Upper lobe of left lung (tissue), 6 donors: ENCODE measurements at regions not wholly inside any gene's neighbourhood (a gene's known extent, or its start where the extent isn't known, plus 50 kb on each side); places are given as distances from the start of the nearest gene placed in this dataset.

ENCODE experiments used
- ATAC-seq, 2 donors: fragments of 200-7000 bp; cut with Tn5 transposase; one replicate each; pipeline ENCODE4 v1.9.1; 2022; ENCODE audit warnings: mild to moderate bottlenecking in 2 of 2, moderate library complexity in 2 of 2; ENCODE audit not compliant: low FRiP score in 2 of 2
- DNase-seq, 2 donors: peaks; one replicate each; pipeline ENCODE4 v3.0.0-alpha.2; 2019 to 2020
- H3K27ac ChIP-seq, 4 donors: fragments of 200-600 bp; sonication (generic); one replicate each; pipeline ENCODE4 v1.5.1; 2016 to 2019
- H3K27me3 ChIP-seq, 4 donors: fragments of 200-600 bp; sonication (generic); one replicate each; pipeline ENCODE4 v1.5.1; 2017 to 2019
- H3K36me3 ChIP-seq, 4 donors: fragments of 200-600 bp; sonication (generic); one replicate each; pipeline ENCODE4 v1.5.1; 2016 to 2019
- H3K4me1 ChIP-seq, 4 donors: fragments of 200-600 bp; sonication (generic); one replicate each; pipeline ENCODE4 v1.5.1; 2018 to 2019
- H3K4me3 ChIP-seq, 4 donors: fragments of 200-600 bp; sonication (generic); one replicate each; pipeline ENCODE4 v1.5.1; 2017 to 2019; ENCODE audit warnings: mild to moderate bottlenecking in 2 of 4, moderate library complexity in 1 of 4
- H3K9me3 ChIP-seq, 4 donors: fragments of 200-600 bp; sonication (generic); one replicate each; pipeline ENCODE4 v1.5.1; 2018 to 2019
- CTCF ChIP-seq, 6 experiments: fragments of 450-650 bp in 4 of 6; fragments of 200-600 bp in 2 of 6; sonication (generic) in 2 of 6; IDR thresholded peaks; one replicate each; pipeline ENCODE4 v1.5.1; 2016 to 2019; ENCODE audit warnings: antibody characterized with exemption in 6 of 6
- EP300 ChIP-seq, 4 donors: sonication (generic); formaldehyde crosslinking; IDR thresholded peaks; one replicate each; pipeline ENCODE4 v1.5.1; 2017; ENCODE audit warnings: antibody characterized with exemption in 4 of 4, control low read depth in 2 of 4
- POLR2A ChIP-seq, 4 donors: fragments of 450-650 bp; IDR thresholded peaks; one replicate each; pipeline ENCODE4 v1.5.1; 2016 to 2017; ENCODE audit warnings: antibody characterized with exemption in 4 of 4, mild to moderate bottlenecking in 2 of 4
- POLR2AphosphoS5 ChIP-seq, 2 donors: sonication (generic); formaldehyde crosslinking; IDR thresholded peaks; one replicate each; pipeline ENCODE4 v1.5.1; 2017; ENCODE audit warnings: antibody characterized with exemption in 2 of 2
- WGBS, 2 donors: methylation state at CpG; one replicate each; pipeline ENCODE4 v1.1.5; 2017 to 2018; 5-methylcytosine and 5-hydroxymethylcytosine counted together
- donor health status: DM: no; HTN: no; CAD: no; lungs with moderate emphysema.
- donor health status: DM: no; HTN: yes; CAD: no; lungs with severe emphysema.

- Histone ChIP-seq H3K27ac (no peak overlapping the region), H3K36me3 (no peaks in the 10 kb centered on the region), H3K9me3 (no peaks in the 10 kb centered on the region), H3K4me3 (no peak overlapping the region), H3K27me3 (no peaks in the 10 kb centered on the region), H3K4me1 (no peaks in the 10 kb centered on the region)
- WGBS, 2 donors, result 44 to 61% methylated on average over 2 of the region's 2 CpGs
- DNase-seq (no peak), ATAC-seq (no peak)
- TF ChIP-seq POLR2A (IDR thresholded peaks at IDR 0.05), result no peak
- TF ChIP-seq EP300 (IDR thresholded peaks at IDR 0.05), result no peak
- no peak for TF ChIP-seq CTCF (IDR thresholded peaks at IDR 0.05)
Observed at GRCh38 chr4:46684041-46684440, 225.0 kb downstream of the COX7B2 start.

- no peak for DNase-seq
- TF ChIP-seq POLR2AphosphoS5 (IDR thresholded peaks at IDR 0.05) (no peak), EP300 (IDR thresholded peaks at IDR 0.05) (no peak), CTCF (IDR thresholded peaks at IDR 0.05) (no peak), POLR2A (IDR thresholded peaks at IDR 0.05) (no peak)
- no peaks in the 10 kb centered on the region for H3K27me3 ChIP-seq
Observed at GRCh38 chr4:46676364-46676763, 232.7 kb downstream of the COX7B2 start.

GRCh38 chr4:46674326-46674725 is 234.7 kb downstream of the COX7B2 start:
- H3K4me1 ChIP-seq, result no peaks in the 10 kb centered on the region
- H3K4me3 ChIP-seq, result no peak overlapping the region
- DNase-seq, result no peak
- no peaks in the 10 kb centered on the region for H3K27me3 ChIP-seq
- ATAC-seq, result no peak
- peaks cover 0 to 9% (median 0%) of the 10 kb centered on the region in 4 donors for H3K9me3 ChIP-seq
- no peak overlapping the region for H3K27ac ChIP-seq
- TF ChIP-seq POLR2AphosphoS5 (IDR thresholded peaks at IDR 0.05) (no peak), POLR2A (IDR thresholded peaks at IDR 0.05) (no peak), EP300 (IDR thresholded peaks at IDR 0.05) (no peak), CTCF (IDR thresholded peaks at IDR 0.05) (no peak)
- no peaks in the 10 kb centered on the region for H3K36me3 ChIP-seq

More at GRCh38 chr4:46676364-46676763, 232.7 kb downstream of the COX7B2 start:
- H3K9me3 ChIP-seq, result peaks cover 0 to 9% (median 0%) of the 10 kb centered on the region in 4 donors
- H3K27ac ChIP-seq, result no peak overlapping the region
- WGBS, 2 donors, result 71 to 73% methylated on average over 1 of the region's 1 CpG
- no peaks in the 10 kb centered on the region for H3K4me1 ChIP-seq
- no peak overlapping the region for H3K4me3 ChIP-seq
- H3K36me3 ChIP-seq, result no peaks in the 10 kb centered on the region
- ATAC-seq, result no peak

GRCh38 chr4:46667790-46668189 is 241.3 kb downstream of the COX7B2 start:
- ATAC-seq, result no peak
- no peaks in the 10 kb centered on the region for H3K4me1 ChIP-seq
- DNase-seq, result no peak
- H3K36me3 ChIP-seq, result no peaks in the 10 kb centered on the region
- H3K4me3 ChIP-seq, result no peak overlapping the region
- no peak for TF ChIP-seq EP300 (IDR thresholded peaks at IDR 0.05)
- no peak for TF ChIP-seq POLR2AphosphoS5 (IDR thresholded peaks at IDR 0.05)
- no peak for TF ChIP-seq POLR2A (IDR thresholded peaks at IDR 0.05)
- TF ChIP-seq CTCF (IDR thresholded peaks at IDR 0.05), result no peak
- peaks cover 0 to 6% (median 0%) of the 10 kb centered on the region in 4 donors for H3K9me3 ChIP-seq
- no peaks in the 10 kb centered on the region for H3K27me3 ChIP-seq
- H3K27ac ChIP-seq, result no peak overlapping the region
- 65 to 67% methylated on average over 3 of the region's 3 CpGs for WGBS, 2 donors

- H3K9me3 ChIP-seq, result no peaks in the 10 kb centered on the region
- 57 to 63% methylated on average over 3 of the region's 3 CpGs for WGBS, 2 donors
- no peak overlapping the region for H3K27ac ChIP-seq
- H3K36me3 ChIP-seq, result no peaks in the 10 kb centered on the region
- H3K27me3 ChIP-seq, result no peaks in the 10 kb centered on the region
- no peaks in the 10 kb centered on the region for H3K4me1 ChIP-seq
- ATAC-seq (no peak), DNase-seq (no peak)
- H3K4me3 ChIP-seq, result no peak overlapping the region
- TF ChIP-seq POLR2A (IDR thresholded peaks at IDR 0.05), result no peak
- TF ChIP-seq EP300 (IDR thresholded peaks at IDR 0.05), result no peak
- TF ChIP-seq POLR2AphosphoS5 (IDR thresholded peaks at IDR 0.05), result no peak
- TF ChIP-seq CTCF (IDR thresholded peaks at IDR 0.05), result no peak
Observed at GRCh38 chr4:46656071-46656470, 253.0 kb downstream of the COX7B2 start.
